ENCODE measurements at regions not wholly inside any gene's neighbourhood (a gene's known extent, or its start where the extent isn't known, plus 50 kb on each side); places are given as distances from the start of the nearest gene placed in this dataset.

GRCh38 chr5:164394686-164395194 lies 889.3 kb downstream of the MAT2B start:
- DNase-seq = no peak
- Histone ChIP-seq H3K9me3 (replicated peaks in 1 of 2; ENCODE audit: control insufficient read depth in 1 of 2, insufficient read depth in 1 of 2, low read length in 2 of 2) (no peaks in the 10 kb centered on the region), H2AFZ (ENCODE audit: insufficient read depth, low read depth, low read length, poor library complexity, severe bottlenecking) (no peak overlapping the region), H3K36me3 (replicated peaks in 1 of 2; ENCODE audit: control insufficient read depth in 1 of 2, insufficient read depth in 2 of 2, low read length in 2 of 2) (no peaks in the 10 kb centered on the region), H3K4me1 (ENCODE audit: control insufficient read depth in 1 of 2, insufficient read depth in 2 of 2, low read length in 2 of 2) (no peaks in the 10 kb centered on the region), H3K27ac (ENCODE audit: low read depth in 1 of 2, low read length in 2 of 2) (no peak overlapping the region), H4K20me1 (ENCODE audit: insufficient read depth, low read length) (no peaks in the 10 kb centered on the region), H3K4me3 (replicated peaks in 1 of 3; ENCODE audit: low read depth in 2 of 3, low read length in 3 of 3) (no peak overlapping the region), H3K79me2 (ENCODE audit: insufficient read depth, low read length) (no peaks in the 10 kb centered on the region), H3K27me3 (ENCODE audit: control insufficient read depth in 2 of 2, insufficient read depth in 2 of 2, low read length in 2 of 2) (peaks cover 0 to 21% of the 10 kb centered on the region in 2 donors), H3K4me2 (replicated peaks; ENCODE audit: extremely low read depth, low read length, poor library complexity, severe bottlenecking) (no peak overlapping the region), H3K9ac (ENCODE audit: insufficient read depth, low read length, poor library complexity, severe bottlenecking) (no peak overlapping the region)
- Mint-ChIP-seq H3K9me3 (peaks cover 0 to 3% (median 1%) of the 10 kb centered on the region in 7 donors), H3K36me3 (no peaks in the 10 kb centered on the region), H3K27me3 (ENCODE audit: low read depth in 3 of 3) (peaks cover 0 to 4% (median 0%) of the 10 kb centered on the region in 3 donors), H3K27ac (no peak overlapping the region), H3K4me1 (no peaks in the 10 kb centered on the region), H3K4me3 (no peak overlapping the region)
- intact Hi-C loops (cut with micrococcal nuclease) = no loop called here
- TF ChIP-seq CTCF (IDR thresholded peaks at IDR 0.05) = no peak
- WGBS (ENCODE audit: insufficient coverage) = no CpG with 5 or more reads among the region's 5 CpGs

GRCh38 chr5:164412531-164412930 lies 907.1 kb downstream of the MAT2B start:
- WGBS (ENCODE audit: insufficient coverage) = no CpG with 5 or more reads among the region's 1 CpG
- Mint-ChIP-seq H3K27me3 (ENCODE audit: low read depth in 3 of 3) (no peaks in the 10 kb centered on the region), H3K36me3 (no peaks in the 10 kb centered on the region), H3K9me3 (peaks cover 0 to 8% (median 2%) of the 10 kb centered on the region in 7 donors), H3K4me1 (no peaks in the 10 kb centered on the region), H3K27ac (no peak overlapping the region), H3K4me3 (no peak overlapping the region)
- no peak for TF ChIP-seq CTCF (IDR thresholded peaks at IDR 0.05)
- DNase-seq = no peak
- no peaks in the 10 kb centered on the region for H3K79me2 ChIP-seq (ENCODE audit: insufficient read depth, low read length)
- no peak overlapping the region for H3K4me3 ChIP-seq (replicated peaks in 1 of 3; ENCODE audit: low read depth in 2 of 3, low read length in 3 of 3)
- H4K20me1 ChIP-seq (ENCODE audit: insufficient read depth, low read length) = no peaks in the 10 kb centered on the region
- H3K9ac ChIP-seq (ENCODE audit: insufficient read depth, low read length, poor library complexity, severe bottlenecking) = no peak overlapping the region
- no peak overlapping the region for H2AFZ ChIP-seq (ENCODE audit: insufficient read depth, low read depth, low read length, poor library complexity, severe bottlenecking)
- H3K4me1 ChIP-seq (ENCODE audit: control insufficient read depth in 1 of 2, insufficient read depth in 2 of 2, low read length in 2 of 2) = no peaks in the 10 kb centered on the region
- H3K36me3 ChIP-seq (replicated peaks in 1 of 2; ENCODE audit: control insufficient read depth in 1 of 2, insufficient read depth in 2 of 2, low read length in 2 of 2) = no peaks in the 10 kb centered on the region
- no peak overlapping the region for H3K4me2 ChIP-seq (replicated peaks; ENCODE audit: extremely low read depth, low read length, poor library complexity, severe bottlenecking)
- no peak overlapping the region for H3K27ac ChIP-seq (ENCODE audit: low read depth in 1 of 2, low read length in 2 of 2)
- H3K27me3 ChIP-seq (ENCODE audit: control insufficient read depth in 2 of 2, insufficient read depth in 2 of 2, low read length in 2 of 2) = no peaks in the 10 kb centered on the region
- intact Hi-C loops (cut with micrococcal nuclease) = no loop called here
- no peaks in the 10 kb centered on the region for H3K9me3 ChIP-seq (replicated peaks in 1 of 2; ENCODE audit: control insufficient read depth in 1 of 2, insufficient read depth in 1 of 2, low read length in 2 of 2)

All from CD14-positive monocyte (primary cell).